H1 (cell line): ENCODE measurements at regions not wholly inside any gene's neighbourhood (a gene's known extent, or its start where the extent isn't known, plus 50 kb on each side); places are given as distances from the start of the nearest gene placed in this dataset.
"Not testable (repeated sequence)": the region's sequence is repeated elsewhere in the genome, so short reads cannot be mapped to it uniquely, and the experiment has no call there.

Experiments used
- CTCF ChIA-PET: fragments of 300-600 bp; sonication (Branson Sonifier 250); formaldehyde crosslinking; loops from one replicate; lab custom pipeline; 2021; ENCODE audit not compliant: partially characterized antibody; lab: Charles Lee
- POLR2A ChIA-PET: fragments of 300-600 bp; sonication (Branson Sonifier 250); formaldehyde crosslinking; loops from one replicate; lab custom pipeline; 2021; ENCODE audit warnings: inconsistent platforms; ENCODE audit not compliant: partially characterized antibody; lab: Charles Lee
- DNase-seq, 2 experiments: peaks; one replicate each; pipeline versions ENCODE4 v3.0.0 to v3.0.0-alpha.2; 2010 to 2022; ENCODE audit warnings: low spot score in 2 of 2, low read depth in 1 of 2, mixed read lengths in 1 of 2
- FAIRE-seq: peaks from 2 replicates; lab custom pipeline; 2011; peaks lifted over from hg19 to GRCh38; lab: Jason Lieb, UNC
- H2AFZ ChIP-seq: 2 replicates; pipeline ENCODE4 v1.8.1; 2012; ENCODE audit warnings: low read length, inconsistent platforms
- H2AK5ac ChIP-seq: 2 replicates; pipeline ENCODE4 v1.6.1; 2013; ENCODE audit warnings: low read depth, low read length
- H2BK120ac ChIP-seq: replicated peaks from 2 replicates; pipeline ENCODE3; 2013; ENCODE audit warnings: low read depth, low read length, inconsistent platforms
- H2BK12ac ChIP-seq: 2 replicates; pipeline ENCODE4 v1.6.1; 2013; ENCODE audit warnings: low read depth, low read length
- H2BK15ac ChIP-seq: 2 replicates; pipeline ENCODE4 v1.6.1; 2013; ENCODE audit warnings: low read length
- H2BK20ac ChIP-seq: 2 replicates; pipeline ENCODE4 v1.6.1; 2013; ENCODE audit warnings: low read length
- H2BK5ac ChIP-seq: 2 replicates; pipeline ENCODE4 v1.6.1; 2013; ENCODE audit warnings: low read depth, low read length
- H3K14ac ChIP-seq: 2 replicates; pipeline ENCODE4 v1.6.1; 2013; ENCODE audit warnings: inconsistent platforms; ENCODE audit not compliant: insufficient read length
- H3K18ac ChIP-seq: 2 replicates; pipeline ENCODE4 v1.6.1; 2013; ENCODE audit warnings: low read length; ENCODE audit errors: extremely low read depth
- H3K23ac ChIP-seq: 2 replicates; pipeline ENCODE4 v1.6.1; 2013; ENCODE audit warnings: inconsistent platforms; ENCODE audit not compliant: insufficient read length
- H3K23me2 ChIP-seq: 2 replicates; pipeline ENCODE4 v1.6.1; 2013; ENCODE audit warnings: low read depth, low read length
- H3K27ac ChIP-seq: 2 replicates; pipeline ENCODE4 v1.6.1; 2011; ENCODE audit warnings: low read depth, low read length, inconsistent platforms
- H3K27me3 ChIP-seq, 4 experiments: replicated peaks in 1 of 4; 1 replicate in 1 of 4; 2 replicates in 3 of 4; pipeline versions ENCODE4 v1.6.1 to v1.8.1; 2011 to 2013; ENCODE audit warnings: low read length in 3 of 4, mild to moderate bottlenecking in 3 of 4, inconsistent platforms in 2 of 4, mixed read lengths in 2 of 4, moderate library complexity in 1 of 4; ENCODE audit not compliant: control insufficient read depth in 3 of 4, insufficient read depth in 3 of 4; ENCODE audit errors: extremely low read depth in 1 of 4
- H3K36me3 ChIP-seq, 4 experiments: 2 replicates each; pipeline versions ENCODE4 v1.6.1 to v1.8.1; 2011 to 2013; ENCODE audit warnings: mild to moderate bottlenecking in 4 of 4, low read length in 3 of 4, moderate library complexity in 2 of 4, control low read depth in 1 of 4, inconsistent platforms in 1 of 4; ENCODE audit not compliant: insufficient read depth in 4 of 4, control insufficient read depth in 2 of 4
- H3K4ac ChIP-seq: replicated peaks from 2 replicates; pipeline ENCODE3; 2013; ENCODE audit warnings: low read length, low read depth, mixed read lengths, inconsistent platforms; ENCODE audit not compliant: insufficient read length
- H3K4me1 ChIP-seq, 4 experiments: replicated peaks in 1 of 4; 1 replicate in 1 of 4; 2 replicates in 3 of 4; pipeline versions ENCODE4 v1.6.1 to v1.8.1; 2011 to 2013; ENCODE audit warnings: low read length in 3 of 4, inconsistent platforms in 2 of 4, mixed read lengths in 1 of 4; ENCODE audit not compliant: insufficient read depth in 4 of 4, control insufficient read depth in 3 of 4
- H3K4me2 ChIP-seq, 2 experiments: 2 replicates each; pipeline versions ENCODE4 v1.6.1 to v1.8.1; 2011 to 2013; ENCODE audit warnings: low read depth in 2 of 2, low read length in 2 of 2, control low read depth in 1 of 2, inconsistent platforms in 1 of 2, mild to moderate bottlenecking in 1 of 2; ENCODE audit not compliant: insufficient read depth in 1 of 2
- H3K4me3 ChIP-seq, 4 experiments: fragments of 200-600, 300-600 bp in 1 of 4; sonication (generic), shearing (Covaris generic), sonication (Bioruptor Twin) in 1 of 4; 2 replicates each; pipeline versions ENCODE4 v1.5.1 to v1.8.1; 2011 to 2016; ENCODE audit warnings: low read length in 4 of 4, low read depth in 3 of 4, control low read depth in 2 of 4, inconsistent platforms in 2 of 4, mild to moderate bottlenecking in 2 of 4, mixed read lengths in 1 of 4, moderate library complexity in 1 of 4; ENCODE audit not compliant: insufficient read depth in 2 of 4; ENCODE audit errors: extremely low read depth in 1 of 4
- H3K56ac ChIP-seq: replicated peaks from 2 replicates; pipeline ENCODE3; 2013; ENCODE audit warnings: low read depth, mild to moderate bottlenecking, mixed read lengths, low read length, inconsistent platforms; ENCODE audit not compliant: insufficient read length
- H3K79me1 ChIP-seq: 2 replicates; pipeline ENCODE4 v1.6.1; 2013; ENCODE audit warnings: low read depth, low read length, control low read depth
- H3K79me2 ChIP-seq, 2 experiments: 2 replicates each; pipeline versions ENCODE4 v1.6.1 to v1.8.1; 2012 to 2013; ENCODE audit warnings: low read length in 2 of 2, mild to moderate bottlenecking in 2 of 2, inconsistent platforms in 1 of 2; ENCODE audit not compliant: insufficient read depth in 2 of 2, control insufficient read depth in 1 of 2
- H3K9ac ChIP-seq, 4 experiments: replicated peaks in 1 of 4; 1 replicate in 1 of 4; 2 replicates in 3 of 4; pipeline versions ENCODE4 v1.6.1 to v1.8.1; 2011 to 2013; ENCODE audit warnings: low read depth in 3 of 4, low read length in 3 of 4, control low read depth in 2 of 4, mild to moderate bottlenecking in 2 of 4, moderate library complexity in 2 of 4, inconsistent platforms in 1 of 4; ENCODE audit errors: extremely low read depth in 1 of 4
- H3K9me3 ChIP-seq, 2 experiments: 2 replicates each; pipeline versions ENCODE4 v1.6.1 to v1.8.1; 2012 to 2013; ENCODE audit warnings: mild to moderate bottlenecking in 2 of 2, moderate library complexity in 2 of 2, control low read depth in 1 of 2, inconsistent platforms in 1 of 2, low read depth in 1 of 2, low read length in 1 of 2, mixed read lengths in 1 of 2; ENCODE audit not compliant: insufficient read depth in 2 of 2
- H4K20me1 ChIP-seq, 2 experiments: replicated peaks in 1 of 2; 2 replicates each; pipeline versions ENCODE3 to v1.8.1; 2011 to 2013; ENCODE audit warnings: inconsistent platforms in 2 of 2, low read length in 2 of 2, mild to moderate bottlenecking in 1 of 2; ENCODE audit not compliant: insufficient read depth in 2 of 2, control insufficient read depth in 1 of 2
- H4K5ac ChIP-seq: 2 replicates; pipeline ENCODE4 v1.6.1; 2013; ENCODE audit warnings: low read length, low read depth, mixed read lengths, inconsistent platforms; ENCODE audit not compliant: insufficient read length
- H4K8ac ChIP-seq: 2 replicates; pipeline ENCODE4 v1.8.0; 2013; ENCODE audit warnings: mild to moderate bottlenecking, moderate library complexity, low read length, inconsistent platforms; ENCODE audit not compliant: insufficient read depth; ENCODE audit errors: extremely low read depth
- H4K91ac ChIP-seq: replicated peaks from 2 replicates; pipeline ENCODE3; 2013; ENCODE audit warnings: low read length, mixed read lengths, inconsistent platforms; ENCODE audit not compliant: insufficient read length
- BACH1 ChIP-seq: IDR thresholded peaks from 2 replicates; pipeline ENCODE4 v1.6.1; 2012; ENCODE audit warnings: low read length, improper control_type of control experiment
- WGBS, 2 experiments: shearing (Covaris generic) in 1 of 2; methylation state at CpG; one replicate each; pipeline versions ENCODE4 v1.1.6 to v1.1.7; 2013 to 2015; ENCODE audit warnings: low lambda C conversion rate in 2 of 2, mixed read lengths in 2 of 2, inconsistent platforms in 1 of 2, low coverage in 1 of 2, missing lambda C conversion rate in 1 of 2; ENCODE audit not compliant: insufficient replicate concordance in 2 of 2, insufficient coverage in 1 of 2, insufficient read length in 1 of 2; ENCODE audit errors: extremely low coverage in 1 of 2, missing lambda C conversion rate in 1 of 2; 5-methylcytosine and 5-hydroxymethylcytosine counted together

DNA sequence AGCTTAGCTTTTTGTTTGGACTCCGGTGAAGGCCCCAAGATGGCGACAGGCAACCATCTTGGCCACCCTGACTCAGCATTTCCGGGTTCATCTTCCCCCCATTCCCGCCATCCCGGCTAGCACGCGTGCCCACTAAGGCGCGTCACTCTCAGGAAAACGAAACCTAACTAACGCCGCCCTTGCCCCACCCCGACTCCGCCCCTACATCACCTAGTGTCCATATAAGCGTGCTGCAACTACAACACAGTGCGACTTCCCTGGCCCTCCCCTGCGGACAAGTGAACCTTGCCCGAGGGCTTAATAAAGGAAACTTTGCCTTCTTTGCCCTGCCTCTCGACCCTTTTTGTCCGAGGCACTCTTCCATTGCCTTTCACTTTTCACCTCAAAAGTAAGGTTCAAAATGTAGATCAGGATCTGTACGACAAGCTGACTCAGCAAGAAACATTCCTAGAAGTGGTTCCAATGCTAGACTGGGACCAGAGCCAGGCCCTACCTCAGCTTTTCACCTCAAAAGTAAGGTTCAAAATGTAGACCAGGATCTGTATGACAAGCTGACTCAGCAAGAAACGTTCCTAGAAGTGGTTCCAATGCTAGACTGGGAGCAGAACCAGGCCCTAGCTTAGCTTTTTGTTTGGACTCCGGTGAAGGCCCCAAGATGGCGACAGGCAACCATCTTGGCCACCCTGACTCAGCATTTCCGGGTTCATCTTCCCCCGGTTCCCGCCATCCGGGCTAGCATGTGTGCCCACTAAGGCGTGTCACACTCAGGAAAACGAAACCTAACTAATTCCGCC, 51.9 kb upstream of the TMEM97 start:
- H3K9ac ChIP-seq, H2AFZ ChIP-seq, H3K23me2 ChIP-seq, H4K20me1 ChIP-seq, H2BK5ac ChIP-seq, H3K36me3 ChIP-seq, H2BK12ac ChIP-seq, H3K14ac ChIP-seq, FAIRE-seq, H4K8ac ChIP-seq, H3K18ac ChIP-seq, H3K27me3 ChIP-seq, H4K91ac ChIP-seq, POLR2A ChIA-PET, H2BK15ac ChIP-seq, H2AK5ac ChIP-seq, H3K23ac ChIP-seq, H3K56ac ChIP-seq, H3K27ac ChIP-seq, H3K4me3 ChIP-seq, H4K5ac ChIP-seq, H2BK120ac ChIP-seq, H2BK20ac ChIP-seq, H3K4me1 ChIP-seq, H3K79me1 ChIP-seq, H3K79me2 ChIP-seq, DNase-seq, H3K4me2 ChIP-seq: not testable (repeated sequence)
- peaks cover 24 to 29% of the 10 kb centered on the region in 2 experiments for H3K9me3 ChIP-seq
- 94% methylated on average over 27 of the region's 31 CpGs; no CpG with 5 or more reads in 1 of the 2 experiments for WGBS, 2 experiments
- CTCF ChIA-PET = interaction anchor here (1.0 to 1.9 kb wide), 6 partner anchors 9 to 51 kb away, joined by 3 to 8 read pairs (median 4); no protein-coding TSS in a partner anchor
- peak; percentile 57 for TF ChIP-seq BACH1
- TF ChIP-seq, all 59 proteins: peak for 1; not testable (repeated sequence) for 58
- not testable (repeated sequence) for H3K4ac ChIP-seq
